A549 (cell line): ENCODE measurements at regions not wholly inside any gene's neighbourhood (a gene's known extent, or its start where the extent isn't known, plus 50 kb on each side); places are given as distances from the start of the nearest gene placed in this dataset.

Experiments used
- ATAC-seq, 2 experiments: fragments of 200-7000 bp in 1 of 2; fragments of >200 bp in 1 of 2; cut with Nextera tagmentation in 1 of 2; cut with Tn5 transposase in 1 of 2; 3 replicates each; pipeline versions ENCODE4 v1.8.0 to v1.9.1; 2018 to 2020; ENCODE audit warnings: mild to moderate bottlenecking in 1 of 2, moderate library complexity in 1 of 2
- CTCF ChIA-PET: fragments of 300-600 bp; sonication (Branson Sonifier 250); formaldehyde crosslinking; extraction: SDS; loops from one replicate; lab custom pipeline; 2021; ENCODE audit warnings: antibody characterized with exemption, inconsistent platforms; lab: Yijun Ruan, JAX
- POLR2A ChIA-PET: fragments of 350-600 bp; formaldehyde crosslinking; extraction: SDS; loops from one replicate; lab custom pipeline; 2021; ENCODE audit warnings: antibody characterized with exemption, inconsistent platforms; lab: Yijun Ruan, JAX
- DNase-seq, 2 experiments: peaks; one replicate each; pipeline versions ENCODE4 v3.0.0 to v3.0.0-alpha.2; 2011 to 2016; ENCODE audit warnings: low read depth in 1 of 2, low spot score in 1 of 2
- FAIRE-seq: peaks from 2 replicates; lab custom pipeline; 2011; peaks lifted over from hg19 to GRCh38; lab: Jason Lieb, UNC
- H3K27ac ChIP-seq, 2 experiments: fragments of >200 bp; sonication (Bioruptor Twin); formaldehyde crosslinking; 3 replicates each; pipeline ENCODE4 v1.5.1; 2016 to 2017
- H3K4me1 ChIP-seq: fragments of >200 bp; sonication (Bioruptor Twin); formaldehyde crosslinking; 3 replicates; pipeline ENCODE4 v1.6.1; 2016
- H3K4me2 ChIP-seq: fragments of >200 bp; sonication (Bioruptor Twin); formaldehyde crosslinking; 3 replicates; pipeline ENCODE4 v1.6.1; 2016
- H3K4me3 ChIP-seq: fragments of >200 bp; sonication (Bioruptor Twin); formaldehyde crosslinking; 3 replicates; pipeline ENCODE4 v1.5.1; 2016
- H3K9me3 ChIP-seq: fragments of >200 bp; sonication (Bioruptor Twin); formaldehyde crosslinking; 3 replicates; pipeline ENCODE4 v1.6.1; 2016
- BHLHE40 ChIP-seq: IDR thresholded peaks from 2 replicates; pipeline ENCODE4 v1.6.1; 2012; ENCODE audit warnings: low read depth, low read length, inconsistent platforms
- CEBPB ChIP-seq, 2 experiments: fragments of >200 bp in 1 of 2; sonication (Bioruptor Twin) in 1 of 2; formaldehyde crosslinking in 1 of 2; IDR thresholded peaks; 2 replicates each; pipeline ENCODE4 v1.6.1; 2012 to 2016
- EHF ChIP-seq: fragments of 250-450 bp; sonication (Bioruptor Pico); IDR thresholded peaks from 2 replicates; pipeline ENCODE4 v1.5.0; 2020; ENCODE audit warnings: mild to moderate bottlenecking
- FOSB ChIP-seq: fragments of 250-450 bp; sonication (Bioruptor Pico); IDR thresholded peaks from 2 replicates; pipeline ENCODE4 v1.5.0; 2020; ENCODE audit warnings: mild to moderate bottlenecking, moderate library complexity
- FOSL2 ChIP-seq, 2 experiments: fragments of 450-650 bp in 1 of 2; fragments of >200 bp in 1 of 2; sonication (Bioruptor Twin) in 1 of 2; formaldehyde crosslinking; IDR thresholded peaks; 2 replicates each; pipeline versions ENCODE4 v1.5.0 to v1.6.1; 2016 to 2020; ENCODE audit warnings: mild to moderate bottlenecking in 1 of 2, moderate library complexity in 1 of 2
- GATA3 ChIP-seq: IDR thresholded peaks from 2 replicates; pipeline ENCODE4 v1.6.1; 2012; ENCODE audit warnings: borderline replicate concordance
- HDAC2 ChIP-seq: fragments of 200-600 bp; sonication (generic); IDR thresholded peaks from 2 replicates; pipeline ENCODE4 v1.6.1; 2016
- JUN ChIP-seq, 2 experiments: fragments of >200 bp; sonication (Bioruptor Twin); formaldehyde crosslinking; IDR thresholded peaks; 2 replicates in 1 of 2; 3 replicates in 1 of 2; pipeline ENCODE4 v1.6.1; 2016 to 2017
- KDM1A ChIP-seq: fragments of 200-600 bp; sonication (generic); IDR thresholded peaks from 2 replicates; pipeline ENCODE4 v1.6.1; 2016; ENCODE audit warnings: low read depth, mild to moderate bottlenecking
- MAFK ChIP-seq: fragments of 450-650 bp; IDR thresholded peaks from 2 replicates; pipeline ENCODE4 v1.6.1; 2014; ENCODE audit not compliant: partially characterized antibody
- MYC ChIP-seq: IDR thresholded peaks from 2 replicates; pipeline ENCODE4 v1.6.1; 2012; ENCODE audit warnings: mild to moderate bottlenecking, inconsistent platforms, low read length, improper control_type of control experiment, borderline replicate concordance
- NR3C1 ChIP-seq: fragments of >200 bp; sonication (Bioruptor Twin); formaldehyde crosslinking; IDR thresholded peaks from 3 replicates; pipeline ENCODE4 v1.6.1; 2017
- RNF2 ChIP-seq: fragments of 200-600 bp; sonication (generic); IDR thresholded peaks from 2 replicates; pipeline ENCODE4 v1.6.1; 2016; ENCODE audit warnings: low read depth, mild to moderate bottlenecking, antibody characterized with exemption, moderate library complexity, borderline replicate concordance
- TFCP2L1 ChIP-seq: fragments of 250-450 bp; sonication (Bioruptor Pico); IDR thresholded peaks from 2 replicates; pipeline ENCODE4 v1.5.0; 2021; ENCODE audit warnings: mild to moderate bottlenecking
- ZNF302 ChIP-seq: fragments of 250-450 bp; sonication (Bioruptor Pico); IDR thresholded peaks from 2 replicates; pipeline ENCODE4 v1.9.0; 2021; ENCODE audit warnings: inconsistent platforms, mild to moderate bottlenecking, moderate library complexity
- WGBS: methylation state at CpG from one replicate; pipeline ENCODE4 v1.1.6; 2017; ENCODE audit errors: missing lambda C conversion rate; 5-methylcytosine and 5-hydroxymethylcytosine counted together
- TF ChIP-seq, protein P1 (sequence below): fragments of 250-450 bp; sonication (Bioruptor Pico); IDR thresholded peaks from 2 replicates; pipeline ENCODE4 v1.5.0; 2021; ENCODE audit warnings: mild to moderate bottlenecking, moderate library complexity, borderline replicate concordance
- TF ChIP-seq, protein P2 (sequence below): IDR thresholded peaks from 2 replicates; pipeline ENCODE4 v1.6.1; 2012
- TF ChIP-seq, protein P3 (sequence below): fragments of >200 bp; sonication (Bioruptor Twin); formaldehyde crosslinking; IDR thresholded peaks from 3 replicates; pipeline ENCODE4 v1.6.1; 2016

DNA sequence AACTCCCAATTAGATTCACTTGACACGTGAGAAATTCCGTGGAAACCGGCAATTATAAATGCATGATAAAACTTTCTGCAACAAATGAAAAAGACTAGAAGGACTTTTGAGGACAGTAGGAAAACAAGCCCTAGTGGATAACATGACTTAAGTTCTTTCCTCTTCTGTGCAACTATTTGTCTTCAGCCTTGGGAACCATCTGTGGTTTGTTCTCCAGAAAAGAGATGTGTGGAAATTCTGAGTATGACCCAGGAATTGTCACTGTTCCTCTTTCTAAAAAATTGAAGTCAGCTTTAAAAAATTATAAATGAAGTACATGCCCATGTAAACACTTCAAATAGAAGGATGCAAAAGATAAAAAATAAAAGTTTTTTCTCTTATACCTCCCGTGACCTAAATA is 128.6 kb upstream of the SVIL start:
- FAIRE-seq: no peak
- POLR2A ChIA-PET: no interaction called here
- 94% methylated on average over 4 of the region's 4 CpGs for WGBS

DNA sequence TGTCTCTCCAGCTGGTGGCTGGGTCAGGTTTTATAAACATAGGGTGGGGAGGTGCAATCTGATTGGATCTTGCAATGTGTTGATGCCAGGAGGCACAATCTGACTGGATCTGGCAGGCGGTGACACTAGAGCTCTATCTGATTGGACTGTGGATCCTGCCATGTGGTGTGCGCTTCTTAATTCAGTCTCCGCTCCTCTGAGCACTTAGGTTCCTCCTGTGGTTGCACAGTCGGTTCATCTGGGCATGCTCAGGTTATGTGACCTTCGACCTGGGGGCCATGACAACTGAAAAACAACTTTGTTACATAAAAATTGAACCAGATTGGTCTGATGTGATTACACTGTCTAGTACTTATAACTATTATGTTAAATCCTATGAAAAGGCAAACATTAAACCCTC is 127.1 kb upstream of the SVIL start:
- Histone ChIP-seq H3K4me2 (no peak overlapping the region), H3K9me3 (no peaks in the 10 kb centered on the region), H3K27ac (no peak overlapping the region), H3K4me1 (peaks cover 25% of the 10 kb centered on the region), H3K4me3 (no peak overlapping the region)
- no peak for FAIRE-seq
- no peak for TF ChIP-seq BHLHE40
- peak in 1 of 2 experiments; percentile 36 for DNase-seq
- ChIA-PET POLR2A (no interaction called here), CTCF (interaction anchor here (0.6 kb wide), 1 partner anchor 394 kb away, joined by 4 read pairs; no protein-coding TSS in a partner anchor)
- ATAC-seq: peak in 1 of 2 experiments; percentile 38; a peak in 2 of 6 replicates
- WGBS: 74% methylated on average over 5 of the region's 5 CpGs

More for the DNA sequence above, 128.6 kb upstream of the SVIL start:
- CTCF ChIA-PET: no interaction called here
- Histone ChIP-seq H3K9me3 (no peaks in the 10 kb centered on the region), H3K4me2 (no peak overlapping the region), H3K4me3 (no peak overlapping the region), H3K27ac (no peak overlapping the region), H3K4me1 (peaks cover 13% of the 10 kb centered on the region)
- TF ChIP-seq JUN (IDR thresholded peaks at IDR 0.05) (no peak), GATA3 (no peak), MAFK (no peak), KDM1A (no peak), ZNF302 (CRISPR knock-in tag) (no peak), TFCP2L1 (CRISPR knock-in tag) (no peak), HDAC2 (no peak), FOSB (CRISPR knock-in tag) (no peak)
- TF ChIP-seq, protein P1, sequence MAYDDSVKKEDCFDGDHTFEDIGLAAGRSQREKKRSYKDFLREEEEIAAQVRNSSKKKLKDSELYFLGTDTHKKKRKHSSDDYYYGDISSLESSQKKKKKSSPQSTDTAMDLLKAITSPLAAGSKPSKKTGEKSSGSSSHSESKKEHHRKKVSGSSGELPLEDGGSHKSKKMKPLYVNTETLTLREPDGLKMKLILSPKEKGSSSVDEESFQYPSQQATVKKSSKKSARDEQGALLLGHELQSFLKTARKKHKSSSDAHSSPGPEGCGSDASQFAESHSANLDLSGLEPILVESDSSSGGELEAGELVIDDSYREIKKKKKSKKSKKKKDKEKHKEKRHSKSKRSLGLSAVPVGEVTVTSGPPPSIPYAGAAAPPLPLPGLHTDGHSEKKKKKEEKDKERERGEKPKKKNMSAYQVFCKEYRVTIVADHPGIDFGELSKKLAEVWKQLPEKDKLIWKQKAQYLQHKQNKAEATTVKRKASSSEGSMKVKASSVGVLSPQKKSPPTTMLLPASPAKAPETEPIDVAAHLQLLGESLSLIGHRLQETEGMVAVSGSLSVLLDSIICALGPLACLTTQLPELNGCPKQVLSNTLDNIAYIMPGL (CRISPR knock-in tag): no peak
- TF ChIP-seq, protein P2, sequence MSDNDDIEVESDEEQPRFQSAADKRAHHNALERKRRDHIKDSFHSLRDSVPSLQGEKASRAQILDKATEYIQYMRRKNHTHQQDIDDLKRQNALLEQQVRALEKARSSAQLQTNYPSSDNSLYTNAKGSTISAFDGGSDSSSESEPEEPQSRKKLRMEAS: no peak
- TF ChIP-seq, protein P3, sequence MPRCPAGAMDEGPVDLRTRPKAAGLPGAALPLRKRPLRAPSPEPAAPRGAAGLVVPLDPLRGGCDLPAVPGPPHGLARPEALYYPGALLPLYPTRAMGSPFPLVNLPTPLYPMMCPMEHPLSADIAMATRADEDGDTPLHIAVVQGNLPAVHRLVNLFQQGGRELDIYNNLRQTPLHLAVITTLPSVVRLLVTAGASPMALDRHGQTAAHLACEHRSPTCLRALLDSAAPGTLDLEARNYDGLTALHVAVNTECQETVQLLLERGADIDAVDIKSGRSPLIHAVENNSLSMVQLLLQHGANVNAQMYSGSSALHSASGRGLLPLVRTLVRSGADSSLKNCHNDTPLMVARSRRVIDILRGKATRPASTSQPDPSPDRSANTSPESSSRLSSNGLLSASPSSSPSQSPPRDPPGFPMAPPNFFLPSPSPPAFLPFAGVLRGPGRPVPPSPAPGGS: no peak
- ATAC-seq (no peak), DNase-seq (no peak)

DNA sequence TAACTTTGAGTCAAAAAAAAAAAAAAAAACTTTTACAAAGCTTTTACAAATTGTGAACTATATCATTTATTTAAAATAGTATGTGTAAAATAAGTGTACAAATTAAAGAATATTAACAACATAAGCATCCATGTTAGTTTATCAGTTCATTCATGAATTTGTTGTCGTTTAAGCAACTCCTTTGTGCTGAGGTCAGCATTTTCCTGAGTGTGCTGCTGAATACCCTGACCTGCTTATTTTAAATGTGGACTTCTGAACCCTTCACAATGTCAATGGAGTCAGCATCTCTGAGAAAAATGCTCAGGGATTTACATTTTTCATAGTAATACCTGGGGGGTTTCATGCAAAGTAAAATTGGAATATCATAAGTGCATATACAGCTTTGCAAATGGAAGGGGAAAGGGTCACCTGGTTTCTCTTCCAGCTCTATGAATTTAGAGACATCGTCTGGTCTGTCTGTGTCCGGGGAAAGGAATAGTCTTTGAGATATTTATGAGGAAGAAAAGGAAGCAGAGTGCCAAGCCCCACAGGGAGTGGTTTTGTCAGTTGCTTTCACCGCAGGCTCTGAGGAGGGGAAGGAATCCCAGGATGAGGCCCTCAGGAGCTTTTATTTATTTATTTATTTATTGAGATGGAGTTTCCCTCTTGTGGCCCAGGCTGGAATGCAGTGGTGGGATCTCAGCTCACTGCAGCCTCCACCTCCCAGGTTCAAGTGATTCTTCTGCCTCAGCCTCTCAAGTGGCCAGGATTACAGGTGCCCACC is 125.5 kb upstream of the SVIL start:
- 78% methylated on average over 4 of the region's 4 CpGs for WGBS
- no peak for DNase-seq
- POLR2A ChIA-PET: no interaction called here

DNA sequence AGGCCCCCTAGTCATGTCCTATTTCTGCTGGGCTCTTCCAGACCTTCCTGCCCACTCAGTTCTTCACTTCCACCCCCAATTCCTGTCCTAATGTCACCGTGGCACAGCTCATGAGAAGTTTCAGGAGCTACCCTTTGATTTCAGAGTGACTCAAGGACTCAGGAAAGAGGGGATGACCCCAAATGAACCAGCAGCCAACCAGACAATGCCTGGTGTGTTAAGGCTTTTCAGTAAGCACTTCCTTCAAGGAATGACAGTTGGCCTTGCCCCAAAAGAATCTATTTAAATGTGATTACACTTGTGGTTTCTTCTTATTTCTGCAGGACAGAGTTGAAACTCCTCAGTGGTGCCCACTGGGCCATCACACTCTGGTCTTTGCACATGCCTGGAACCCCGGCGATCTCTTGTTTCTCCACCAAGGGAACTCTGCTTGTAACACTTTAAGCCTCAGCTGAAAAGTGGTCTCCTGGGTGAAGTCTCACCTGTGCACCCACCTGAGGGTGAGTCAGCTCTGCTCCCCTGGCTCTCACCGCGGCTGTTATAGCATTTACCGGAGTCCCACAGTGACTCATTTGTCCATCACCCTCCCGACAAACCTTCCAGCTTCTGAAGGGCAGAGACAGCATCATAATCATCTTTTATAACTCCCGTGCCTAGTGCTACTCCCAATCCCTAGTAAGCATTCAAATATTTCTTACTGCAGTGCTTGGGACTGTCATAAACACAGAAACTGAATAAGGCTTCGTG is 123.0 kb upstream of the SVIL start:
- ChIA-PET POLR2A (no interaction called here), CTCF (interaction anchor here (1.0 to 1.8 kb wide), 4 partner anchors 8 to 23 kb away, joined by 3 to 5 read pairs (median 3); no protein-coding TSS in a partner anchor)
- Histone ChIP-seq H3K4me3 (no peak overlapping the region), H3K9me3 (no peaks in the 10 kb centered on the region), H3K4me2 (peak overlapping the region; percentile 53), H3K27ac (peak overlapping the region in 1 of 2 experiments; percentile 28; a peak in 2 of 6 replicates), H3K4me1 (peaks cover 25% of the 10 kb centered on the region)
- ATAC-seq: peak; percentile 13 to 36; a peak in 2 of 6 replicates
- no peak for TF ChIP-seq RNF2
- peak; percentile 38; the same call in 1 of the 2 replicates for TF ChIP-seq FOSL2 (IDR thresholded peaks at IDR 0.05)
- TF ChIP-seq FOSL2 (CRISPR knock-in tag; IDR thresholded peaks at IDR 0.05): peak; percentile 10; the same call in 1 of the 2 replicates
- no peak for TF ChIP-seq NR3C1
- TF ChIP-seq CEBPB (IDR thresholded peaks at IDR 0.05): no peak
- no peak for TF ChIP-seq MYC
- WGBS: 42% methylated on average over 8 of the region's 9 CpGs
- peak in 1 of 2 experiments; percentile 19 for DNase-seq
- no peak for FAIRE-seq

More for the DNA sequence above, 125.5 kb upstream of the SVIL start:
- Histone ChIP-seq H3K27ac (no peak overlapping the region), H3K9me3 (no peaks in the 10 kb centered on the region), H3K4me3 (no peak overlapping the region), H3K4me1 (peaks cover 25% of the 10 kb centered on the region), H3K4me2 (no peak overlapping the region)
- peak; percentile 99 for TF ChIP-seq MAFK
- no peak for TF ChIP-seq EHF (CRISPR knock-in tag)
- CTCF ChIA-PET: interaction anchor here (0.6 to 1.4 kb wide), 4 partner anchors 12 to 800 kb away, joined by 3 to 4 read pairs (median 3); no protein-coding TSS in a partner anchor
- FAIRE-seq (no peak), ATAC-seq (no peak)
